ENCODE measurements at regions not wholly inside any gene's neighbourhood (a gene's known extent, or its start where the extent isn't known, plus 50 kb on each side); places are given as distances from the start of the nearest gene placed in this dataset.

DNA sequence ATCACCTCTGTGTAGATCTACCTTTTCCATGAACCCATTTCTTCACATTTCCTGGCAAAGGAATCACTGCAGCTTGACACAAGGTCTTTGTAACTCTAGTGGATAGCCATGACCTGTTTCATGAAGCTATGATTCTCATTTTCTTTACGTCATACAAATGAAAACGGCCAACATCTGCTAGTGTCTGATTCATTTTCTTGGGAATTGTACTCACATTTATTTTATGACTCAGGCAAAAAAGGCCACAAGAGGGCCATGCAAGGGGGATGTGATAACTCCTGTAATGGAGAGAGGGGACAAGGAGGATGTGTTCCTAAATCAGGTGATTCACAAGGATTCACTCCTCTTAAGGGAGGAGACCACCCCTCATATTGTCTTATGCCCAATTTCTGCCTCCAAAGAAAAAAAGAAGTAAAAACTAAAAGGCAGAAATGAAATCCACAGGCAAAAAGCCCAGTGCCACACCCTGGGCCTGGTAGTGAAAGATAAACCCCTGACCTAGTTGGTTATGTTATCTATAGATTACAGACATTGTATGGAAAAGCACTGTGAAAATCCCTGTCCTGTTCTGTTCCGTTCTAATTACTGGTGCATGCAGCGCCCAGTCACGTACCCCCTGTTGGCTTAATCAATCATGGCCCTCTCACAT, 249.9 kb downstream of the IPMK start:
- TF ChIP-seq, protein P1, sequence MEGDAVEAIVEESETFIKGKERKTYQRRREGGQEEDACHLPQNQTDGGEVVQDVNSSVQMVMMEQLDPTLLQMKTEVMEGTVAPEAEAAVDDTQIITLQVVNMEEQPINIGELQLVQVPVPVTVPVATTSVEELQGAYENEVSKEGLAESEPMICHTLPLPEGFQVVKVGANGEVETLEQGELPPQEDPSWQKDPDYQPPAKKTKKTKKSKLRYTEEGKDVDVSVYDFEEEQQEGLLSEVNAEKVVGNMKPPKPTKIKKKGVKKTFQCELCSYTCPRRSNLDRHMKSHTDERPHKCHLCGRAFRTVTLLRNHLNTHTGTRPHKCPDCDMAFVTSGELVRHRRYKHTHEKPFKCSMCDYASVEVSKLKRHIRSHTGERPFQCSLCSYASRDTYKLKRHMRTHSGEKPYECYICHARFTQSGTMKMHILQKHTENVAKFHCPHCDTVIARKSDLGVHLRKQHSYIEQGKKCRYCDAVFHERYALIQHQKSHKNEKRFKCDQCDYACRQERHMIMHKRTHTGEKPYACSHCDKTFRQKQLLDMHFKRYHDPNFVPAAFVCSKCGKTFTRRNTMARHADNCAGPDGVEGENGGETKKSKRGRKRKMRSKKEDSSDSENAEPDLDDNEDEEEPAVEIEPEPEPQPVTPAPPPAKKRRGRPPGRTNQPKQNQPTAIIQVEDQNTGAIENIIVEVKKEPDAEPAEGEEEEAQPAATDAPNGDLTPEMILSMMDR (IDR thresholded peaks at IDR 0.05) = no peak
- TF ChIP-seq EZH2 (IDR thresholded peaks at IDR 0.05; ENCODE audit: borderline replicate concordance, insufficient read depth, low read depth, low read length, poor library complexity, severe bottlenecking) = no peak
